H9 (cell line): ENCODE measurements at regions not wholly inside any gene's neighbourhood (a gene's known extent, or its start where the extent isn't known, plus 50 kb on each side); places are given as distances from the start of the nearest gene placed in this dataset.

Experiments used
- DNase-seq: peaks from one replicate; pipeline ENCODE4 v3.0.0-alpha.2; 2017
- H2AFZ ChIP-seq: one replicate; pipeline ENCODE4 v1.6.1; 2013; ENCODE audit warnings: mild to moderate bottlenecking, low read length, control low read depth, moderate library complexity
- H2AK5ac ChIP-seq: 2 replicates; pipeline ENCODE4 v1.6.1; 2013; ENCODE audit warnings: low read length, control low read depth, mixed read lengths; ENCODE audit not compliant: insufficient read length
- H2BK120ac ChIP-seq: one replicate; pipeline ENCODE4 v1.6.1; 2013; ENCODE audit warnings: low read depth, mild to moderate bottlenecking, low read length, control low read depth, inconsistent platforms; ENCODE audit not compliant: poor library complexity, severe bottlenecking
- H2BK12ac ChIP-seq: 2 replicates; pipeline ENCODE4 v1.6.1; 2013; ENCODE audit warnings: low read length, control low read depth, mixed read lengths, low read depth; ENCODE audit not compliant: insufficient read length
- H2BK15ac ChIP-seq: 2 replicates; pipeline ENCODE4 v1.6.1; 2013; ENCODE audit warnings: low read depth, low read length, control low read depth
- H2BK20ac ChIP-seq: one replicate; pipeline ENCODE4 v1.6.1; 2013; ENCODE audit warnings: low read depth, mild to moderate bottlenecking, low read length, control low read depth, inconsistent platforms; ENCODE audit not compliant: poor library complexity, severe bottlenecking
- H2BK5ac ChIP-seq: 2 replicates; pipeline ENCODE4 v1.6.1; 2013; ENCODE audit warnings: low read length, control low read depth, mixed read lengths; ENCODE audit not compliant: insufficient read length
- H3K14ac ChIP-seq: 2 replicates; pipeline ENCODE4 v1.6.1; 2013; ENCODE audit warnings: low read length, control low read depth; ENCODE audit not compliant: insufficient read depth
- H3K18ac ChIP-seq: 2 replicates; pipeline ENCODE4 v1.6.1; 2013; ENCODE audit warnings: low read depth, mild to moderate bottlenecking, mixed read lengths, low read length, control low read depth; ENCODE audit not compliant: insufficient read length
- H3K23ac ChIP-seq: 2 replicates; pipeline ENCODE4 v1.6.1; 2013; ENCODE audit warnings: low read length, control low read depth, mixed read lengths, low read depth; ENCODE audit not compliant: insufficient read length
- H3K23me2 ChIP-seq: 2 replicates; pipeline ENCODE4 v1.6.1; 2013; ENCODE audit warnings: low read depth, mild to moderate bottlenecking, mixed read lengths, low read length, control low read depth; ENCODE audit not compliant: insufficient read length, poor library complexity, severe bottlenecking
- H3K27ac ChIP-seq: 2 replicates; pipeline ENCODE4 v1.5.1; 2013; ENCODE audit warnings: low read length, control low read depth, mixed read lengths, low read depth; ENCODE audit not compliant: insufficient read length
- H3K27me3 ChIP-seq: 2 replicates; pipeline ENCODE4 v1.6.1; 2013; ENCODE audit warnings: low read length, control low read depth, inconsistent platforms; ENCODE audit not compliant: insufficient read depth
- H3K4ac ChIP-seq: 2 replicates; pipeline ENCODE4 v1.6.1; 2013; ENCODE audit warnings: low read depth, mild to moderate bottlenecking, control low read depth, inconsistent platforms, low read length, moderate library complexity
- H3K4me1 ChIP-seq: 2 replicates; pipeline ENCODE4 v1.6.1; 2013; ENCODE audit warnings: low read length, control low read depth, inconsistent platforms; ENCODE audit not compliant: insufficient read depth
- H3K4me2 ChIP-seq: 2 replicates; pipeline ENCODE4 v1.6.1; 2013; ENCODE audit warnings: low read length, control low read depth, mixed read lengths; ENCODE audit not compliant: insufficient read length, insufficient read depth
- H3K56ac ChIP-seq: 2 replicates; pipeline ENCODE4 v1.6.1; 2013; ENCODE audit warnings: low read depth, mild to moderate bottlenecking, mixed read lengths, low read length, control low read depth; ENCODE audit not compliant: insufficient read length
- H3K79me1 ChIP-seq: 2 replicates; pipeline ENCODE4 v1.6.1; 2013; ENCODE audit warnings: low read depth, mild to moderate bottlenecking, moderate library complexity, low read length, control low read depth, inconsistent platforms; ENCODE audit not compliant: insufficient read depth, poor library complexity, severe bottlenecking
- H3K79me2 ChIP-seq: 2 replicates; pipeline ENCODE4 v1.6.1; 2013; ENCODE audit warnings: low read length, control low read depth, inconsistent platforms; ENCODE audit not compliant: insufficient read depth
- H3K9ac ChIP-seq: 2 replicates; pipeline ENCODE4 v1.6.1; 2013; ENCODE audit warnings: low read length, control low read depth, mixed read lengths; ENCODE audit not compliant: insufficient read length; ENCODE audit errors: extremely low read depth
- H3K9me3 ChIP-seq: one replicate; pipeline ENCODE4 v1.6.1; 2013; ENCODE audit warnings: low read depth, low read length, inconsistent platforms; ENCODE audit not compliant: control insufficient read depth
- H3T11ph ChIP-seq: one replicate; pipeline ENCODE4 v1.6.1; 2013; ENCODE audit warnings: mild to moderate bottlenecking, low read length, control low read depth, inconsistent platforms
- H4K20me1 ChIP-seq: one replicate; pipeline ENCODE4 v1.6.1; 2013; ENCODE audit not compliant: control insufficient read depth, insufficient read length, insufficient read depth
- H4K5ac ChIP-seq: 2 replicates; pipeline ENCODE4 v1.6.1; 2013; ENCODE audit warnings: low read depth, mild to moderate bottlenecking, mixed read lengths, low read length, control low read depth; ENCODE audit not compliant: insufficient read length
- H4K8ac ChIP-seq: replicated peaks from 2 replicates; pipeline ENCODE4 v1.6.1; 2013; ENCODE audit warnings: low read length, control low read depth, mixed read lengths, low read depth; ENCODE audit not compliant: insufficient read length
- H4K91ac ChIP-seq: 2 replicates; pipeline ENCODE4 v1.6.1; 2013; ENCODE audit warnings: low read depth, mild to moderate bottlenecking, moderate library complexity, mixed read lengths, low read length, control low read depth; ENCODE audit not compliant: insufficient read length
- H3K27ac Mint-ChIP-seq, 3 experiments: 2 replicates in 2 of 3; 3 replicates in 1 of 3; pipeline ENCODE4 v1.8.0; 2020 to 2021; ENCODE audit warnings: mixed read lengths in 3 of 3, mild to moderate bottlenecking in 1 of 3, moderate library complexity in 1 of 3
- H3K27me3 Mint-ChIP-seq: 2 replicates; pipeline ENCODE4 v1.8.0; 2021; ENCODE audit warnings: low read depth, mild to moderate bottlenecking, moderate library complexity, mixed read lengths
- H3K36me3 Mint-ChIP-seq, 3 experiments: 2 replicates in 2 of 3; 3 replicates in 1 of 3; pipeline ENCODE4 v1.8.0; 2020 to 2021; ENCODE audit warnings: low read depth in 3 of 3, mixed read lengths in 3 of 3; ENCODE audit not compliant: insufficient read depth in 1 of 3
- H3K4me1 Mint-ChIP-seq, 2 experiments: 2 replicates each; pipeline ENCODE4 v1.8.0; 2020; ENCODE audit warnings: mixed read lengths in 2 of 2
- H3K4me3 Mint-ChIP-seq, 2 experiments: 2 replicates in 1 of 2; 3 replicates in 1 of 2; pipeline ENCODE4 v1.8.0; 2020 to 2021; ENCODE audit warnings: mild to moderate bottlenecking in 2 of 2, mixed read lengths in 2 of 2, moderate library complexity in 1 of 2
- H3K9me3 Mint-ChIP-seq, 2 experiments: 2 replicates in 1 of 2; 3 replicates in 1 of 2; pipeline ENCODE4 v1.8.0; 2020; ENCODE audit warnings: mild to moderate bottlenecking in 2 of 2, mixed read lengths in 2 of 2, moderate library complexity in 1 of 2
- CTCF ChIP-seq: fragments of 200-600 bp; sonication (generic); conservative IDR thresholded peaks from 3 replicates; pipeline ENCODE4 v1.8.0; 2021; ENCODE audit warnings: antibody characterized with exemption, mild to moderate bottlenecking
- WGBS: extraction: QIAGEN DNeasy Blood & Tissue Kit; methylation state at CpG from one replicate; pipeline ENCODE4 v1.1.7; 2013; ENCODE audit warnings: missing lambda C conversion rate, low lambda C conversion rate, mixed read lengths; ENCODE audit not compliant: insufficient read length; ENCODE audit errors: extremely low coverage; 5-methylcytosine and 5-hydroxymethylcytosine counted together

GRCh38 chr5:165149431-165149830 is 1644.0 kb downstream of the MAT2B start:
- Histone ChIP-seq H4K8ac (no peak overlapping the region), H3K27me3 (no peaks in the 10 kb centered on the region), H2BK15ac (no peak overlapping the region), H3K23ac (no peak overlapping the region), H3K56ac (no peak overlapping the region), H3K79me2 (no peaks in the 10 kb centered on the region), H3K27ac (no peak overlapping the region), H3K4me1 (no peaks in the 10 kb centered on the region; the same call in 1 of the 2 replicates), H4K20me1 (no peaks in the 10 kb centered on the region), H3K14ac (no peak overlapping the region), H2BK20ac (no peak overlapping the region), H3K4ac (no peak overlapping the region), H2BK5ac (no peak overlapping the region), H3K79me1 (no peaks in the 10 kb centered on the region), H3T11ph (no peak overlapping the region), H3K18ac (no peak overlapping the region), H2AK5ac (no peak overlapping the region), H3K4me2 (no peak overlapping the region), H4K5ac (no peak overlapping the region), H3K9me3 (no peaks in the 10 kb centered on the region), H3K23me2 (no peaks in the 10 kb centered on the region), H3K9ac (no peak overlapping the region), H2BK120ac (no peak overlapping the region), H4K91ac (no peak overlapping the region), H2BK12ac (no peak overlapping the region), H2AFZ (no peak overlapping the region)
- no peak for TF ChIP-seq CTCF
- Mint-ChIP-seq H3K9me3 (peaks cover 0 to 5% of the 10 kb centered on the region in 2 experiments; a peak in 1 of 5 replicates), H3K27ac (no peak overlapping the region), H3K27me3 (no peaks in the 10 kb centered on the region), H3K36me3 (peaks cover 0 to 7% (median 4%) of the 10 kb centered on the region in 3 experiments; a peak in 5 of 7 replicates), H3K4me1 (peaks cover 8 to 14% of the 10 kb centered on the region in 2 experiments), H3K4me3 (no peak overlapping the region)
- DNase-seq = no peak
- WGBS = no CpG with 5 or more reads among the region's 1 CpG
